Fibroblast of pulmonary artery (primary cell): ENCODE measurements at regions not wholly inside any gene's neighbourhood (a gene's known extent, or its start where the extent isn't known, plus 50 kb on each side); places are given as distances from the start of the nearest gene placed in this dataset.
"Not testable (repeated sequence)": the region's sequence is repeated elsewhere in the genome, so short reads cannot be mapped to it uniquely, and the experiment has no call there.

Source experiments
- DNase-seq: peaks from one replicate; pipeline ENCODE4 v3.0.0-alpha.2; 2010; ENCODE audit warnings: low read depth
- H3K4me3 ChIP-seq: replicated peaks from 2 replicates; pipeline ENCODE4 v1.5.1; 2011; ENCODE audit warnings: low read depth, mild to moderate bottlenecking, control low read depth, low read length, moderate library complexity
- TF ChIP-seq, protein P1 (sequence below): IDR thresholded peaks from 2 replicates; pipeline ENCODE4 v1.5.1; 2011; ENCODE audit warnings: mild to moderate bottlenecking, control low read depth, low read length, inconsistent platforms; ENCODE audit errors: missing control alignments

DNA sequence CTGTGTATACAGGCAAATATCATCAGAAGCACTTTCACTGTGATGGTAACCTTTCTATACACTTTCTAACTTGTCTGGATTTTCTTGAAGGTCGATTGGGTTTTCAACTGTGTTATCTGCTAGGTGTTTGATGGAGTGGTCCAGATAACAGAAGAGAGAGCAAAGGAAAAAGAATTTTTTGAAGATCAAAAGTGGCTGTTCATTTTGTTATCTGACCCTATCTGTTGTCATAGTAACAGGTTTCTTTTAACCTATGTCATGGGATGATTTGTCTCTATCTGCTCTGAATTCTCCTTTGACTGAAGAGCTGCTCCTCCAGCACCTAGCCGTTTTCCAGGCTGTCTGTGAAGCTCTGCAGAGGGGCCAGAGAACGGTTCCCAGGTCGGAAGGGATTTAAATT is 77.8 kb upstream of the IRX2 start:
- TF ChIP-seq, protein P1, sequence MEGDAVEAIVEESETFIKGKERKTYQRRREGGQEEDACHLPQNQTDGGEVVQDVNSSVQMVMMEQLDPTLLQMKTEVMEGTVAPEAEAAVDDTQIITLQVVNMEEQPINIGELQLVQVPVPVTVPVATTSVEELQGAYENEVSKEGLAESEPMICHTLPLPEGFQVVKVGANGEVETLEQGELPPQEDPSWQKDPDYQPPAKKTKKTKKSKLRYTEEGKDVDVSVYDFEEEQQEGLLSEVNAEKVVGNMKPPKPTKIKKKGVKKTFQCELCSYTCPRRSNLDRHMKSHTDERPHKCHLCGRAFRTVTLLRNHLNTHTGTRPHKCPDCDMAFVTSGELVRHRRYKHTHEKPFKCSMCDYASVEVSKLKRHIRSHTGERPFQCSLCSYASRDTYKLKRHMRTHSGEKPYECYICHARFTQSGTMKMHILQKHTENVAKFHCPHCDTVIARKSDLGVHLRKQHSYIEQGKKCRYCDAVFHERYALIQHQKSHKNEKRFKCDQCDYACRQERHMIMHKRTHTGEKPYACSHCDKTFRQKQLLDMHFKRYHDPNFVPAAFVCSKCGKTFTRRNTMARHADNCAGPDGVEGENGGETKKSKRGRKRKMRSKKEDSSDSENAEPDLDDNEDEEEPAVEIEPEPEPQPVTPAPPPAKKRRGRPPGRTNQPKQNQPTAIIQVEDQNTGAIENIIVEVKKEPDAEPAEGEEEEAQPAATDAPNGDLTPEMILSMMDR, result no peak
- no peak overlapping the region for H3K4me3 ChIP-seq
- no peak for DNase-seq

DNA sequence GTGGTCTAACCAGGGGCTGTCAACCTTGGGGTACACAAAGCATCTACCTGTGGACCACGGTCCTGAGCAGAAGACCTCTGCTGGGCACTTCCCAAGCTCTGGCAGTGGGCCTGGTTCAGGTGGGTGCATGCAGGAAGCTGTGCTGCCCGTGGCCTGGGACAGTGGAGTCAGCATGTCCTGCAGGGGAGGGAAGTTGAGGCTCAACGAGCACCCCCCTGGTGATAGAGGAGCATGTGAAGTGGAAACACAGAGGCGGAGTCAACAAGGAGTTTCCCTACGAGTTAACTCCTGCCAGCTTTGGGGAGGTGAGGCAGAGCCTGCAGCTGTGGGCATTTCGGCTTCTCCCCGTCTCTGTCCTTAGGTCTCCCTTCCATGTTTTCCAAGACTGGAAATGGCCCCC is 67.5 kb upstream of the IRX2 start:
- TF ChIP-seq, protein P1, result no peak
- no peak overlapping the region for H3K4me3 ChIP-seq
- no peak for DNase-seq

- no peak overlapping the region for H3K4me3 ChIP-seq
- TF ChIP-seq, protein P1, result no peak
- DNase-seq, result no peak
These were observed 65.6 kb upstream of the IRX2 start for GRCh38 chr5:2817031-2817603.

DNA sequence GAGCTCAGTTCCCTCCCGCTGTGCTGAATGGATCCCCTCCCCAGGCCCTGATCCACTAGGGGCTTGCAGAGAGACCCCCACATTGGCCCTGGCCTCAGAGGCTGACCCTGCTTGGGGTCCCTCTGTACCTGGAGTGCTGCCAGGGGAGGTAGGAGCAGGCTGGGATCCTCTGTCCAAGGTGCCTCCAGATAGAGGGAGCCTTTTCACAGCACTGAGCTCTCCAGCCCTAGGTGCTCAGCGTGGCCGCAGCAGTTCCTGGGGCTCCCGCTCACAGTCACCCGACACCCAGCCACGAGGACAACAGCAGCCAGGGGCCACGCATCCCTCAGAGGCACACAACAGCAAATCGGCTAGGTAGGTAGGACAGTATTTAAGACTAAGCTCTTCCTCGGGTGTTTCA is 62.2 kb upstream of the IRX2 start:
- TF ChIP-seq, protein P1, result no peak
- no peak for DNase-seq
- no peak overlapping the region for H3K4me3 ChIP-seq

DNA sequence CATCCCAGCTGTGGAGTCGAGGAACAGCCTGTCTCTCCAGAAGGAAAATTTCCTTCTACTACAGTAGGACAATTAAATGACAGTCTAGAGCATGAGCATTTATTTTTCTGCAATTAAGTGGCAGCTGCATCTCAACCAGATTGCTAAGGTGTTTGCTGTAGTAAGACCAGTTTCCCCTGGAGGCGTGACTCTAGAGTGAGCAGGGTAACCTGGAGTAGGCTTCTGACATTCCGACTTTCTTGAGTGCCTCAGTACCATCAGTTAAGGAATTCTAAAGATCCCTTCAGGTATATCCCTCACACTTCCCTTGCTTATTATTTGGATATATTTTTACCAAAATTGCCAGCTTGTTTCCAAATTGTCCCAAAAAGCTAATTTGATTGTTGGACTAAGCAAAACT is 59.2 kb upstream of the IRX2 start:
- TF ChIP-seq, protein P1, result no peak

DNA sequence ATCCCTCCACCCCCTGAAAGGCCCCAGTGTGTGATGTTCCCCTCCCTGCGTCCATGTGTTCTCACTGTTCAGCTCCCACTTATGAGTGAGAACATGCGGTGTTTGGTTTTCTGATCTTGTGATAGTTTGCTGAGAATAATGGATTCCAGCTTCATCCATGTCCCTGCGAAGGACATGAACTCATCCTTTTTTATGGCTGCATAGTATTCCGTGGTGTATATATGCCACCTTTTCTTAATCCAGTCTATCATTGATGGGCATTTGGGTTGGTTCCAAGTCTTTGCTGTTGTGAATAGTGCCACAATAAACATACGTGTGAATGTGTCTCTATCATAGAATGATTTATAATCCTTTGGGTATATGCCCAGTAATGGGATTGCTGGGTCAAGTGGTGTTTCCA is 55.8 kb upstream of the IRX2 start:
- H3K4me3 ChIP-seq, DNase-seq: not testable (repeated sequence)

More for the DNA sequence above, 59.2 kb upstream of the IRX2 start:
- DNase-seq, result no peak
- no peak overlapping the region for H3K4me3 ChIP-seq

DNA sequence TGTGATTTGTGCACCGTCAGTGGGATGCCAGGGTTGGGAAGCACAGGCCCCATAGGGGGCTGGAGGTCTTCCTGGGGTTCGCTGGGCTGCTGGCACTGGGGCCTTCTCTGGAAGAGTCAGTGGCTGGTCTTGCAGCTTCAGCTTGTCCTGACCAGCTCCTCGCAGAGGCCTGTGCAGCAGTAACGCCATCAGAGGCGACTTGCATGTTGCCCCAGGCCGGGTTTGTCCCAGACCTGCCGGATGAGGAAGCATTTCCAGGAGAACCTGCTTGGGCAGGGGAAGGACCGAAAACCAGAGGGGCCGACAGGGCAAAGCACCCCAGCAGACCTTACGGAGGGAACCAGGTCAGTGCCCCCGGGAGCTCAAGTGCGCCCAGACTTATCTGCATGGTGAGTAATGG is 54.7 kb upstream of the IRX2 start:
- H3K4me3 ChIP-seq, result no peak overlapping the region
- no peak for DNase-seq
- TF ChIP-seq, protein P1, result no peak
